Peyer's patch (tissue), 4 donors: ENCODE measurements at regions not wholly inside any gene's neighbourhood (a gene's known extent, or its start where the extent isn't known, plus 50 kb on each side); places are given as distances from the start of the nearest gene placed in this dataset.

Experiments used
- CTCF ChIP-seq, 6 experiments: fragments of 450-650 bp in 4 of 6; fragments of 200-600 bp in 2 of 6; sonication (generic) in 1 of 6; IDR thresholded peaks; one replicate each; pipeline ENCODE4 v1.5.1; 2017 to 2019; ENCODE audit warnings: antibody characterized with exemption in 6 of 6, mild to moderate bottlenecking in 3 of 6, moderate library complexity in 1 of 6
- POLR2A ChIP-seq, 2 donors: fragments of 450-650 bp; IDR thresholded peaks; one replicate each; pipeline ENCODE4 v1.5.1; 2017; ENCODE audit warnings: antibody characterized with exemption in 2 of 2, mild to moderate bottlenecking in 2 of 2, moderate library complexity in 2 of 2

GRCh38 chr10:63055705-63056104 is 77.4 kb upstream of the NRBF2 start:
- TF ChIP-seq CTCF (IDR thresholded peaks at IDR 0.05), result no peak
- no peak for TF ChIP-seq POLR2A (IDR thresholded peaks at IDR 0.05)
